ENCODE measurements at regions not wholly inside any gene's neighbourhood (a gene's known extent, or its start where the extent isn't known, plus 50 kb on each side); places are given as distances from the start of the nearest gene placed in this dataset.
A peak's percentile ranks its signal among the peaks of the same experiment; 100 is the strongest.

DNA sequence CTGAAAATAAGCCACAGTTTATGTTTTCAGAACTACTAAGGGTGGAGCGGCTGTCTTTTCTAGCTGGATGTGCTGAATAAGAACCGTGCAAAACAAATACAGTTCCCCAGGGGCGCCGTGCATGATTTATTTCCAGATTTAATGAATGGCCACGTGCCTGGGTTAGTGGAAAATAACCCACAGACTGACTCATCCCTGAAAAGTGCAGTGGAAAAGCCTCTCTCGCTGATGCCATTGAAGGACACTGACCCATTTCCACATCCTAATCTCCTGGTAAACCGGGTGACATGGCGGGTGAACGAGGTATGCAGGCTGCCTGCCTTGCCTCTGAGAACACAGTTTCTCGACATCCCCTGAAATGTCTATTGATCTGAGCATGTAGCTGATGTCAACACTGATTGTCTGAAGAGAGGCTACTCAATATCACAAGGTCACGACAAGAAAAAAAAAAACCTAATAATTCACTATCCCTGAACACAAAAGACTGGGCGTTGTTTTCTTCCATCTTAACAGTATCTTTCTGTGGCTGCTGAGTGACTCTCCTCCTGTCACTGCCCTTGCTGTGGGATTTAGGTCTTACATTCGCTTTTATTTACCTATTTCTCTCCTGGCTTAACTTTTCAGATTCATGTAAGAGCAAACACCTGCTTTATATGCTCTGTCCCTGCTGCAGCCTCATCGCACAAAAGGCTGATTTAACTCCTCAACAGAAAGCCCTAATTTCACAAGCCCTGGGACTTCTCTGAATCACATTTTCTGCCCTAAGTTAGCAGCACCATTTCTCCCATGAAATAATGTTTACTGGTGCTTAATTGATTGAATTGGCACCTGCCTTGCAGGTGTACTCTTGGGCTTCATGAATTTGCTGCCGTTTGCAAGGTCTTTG lies 76.9 kb upstream of the SCOC start:
- H3K36me3 ChIP-seq = no peaks in the 10 kb centered on the region
- peak overlapping the region in 1 of 2 donors; percentile 21 for H3K4me3 ChIP-seq

GRCh38 chr4:140293979-140294378 lies 79.5 kb upstream of the SCOC start:
- Histone ChIP-seq H3K36me3 (no peaks in the 10 kb centered on the region), H3K9me3 (no peaks in the 10 kb centered on the region), H3K27me3 (no peaks in the 10 kb centered on the region), H3K4me3 (no peak overlapping the region), H3K4me1 (peaks cover 22% of the 10 kb centered on the region), H3K27ac (no peak overlapping the region)
- no peak for DNase-seq (ENCODE audit: extremely low spot score in 2 of 2)
- intact Hi-C loops (cut with DNase I) = no loop called here
- TF ChIP-seq POLR2AphosphoS5 (IDR thresholded peaks at IDR 0.05; ENCODE audit: insufficient read depth in 1 of 2, low read depth in 1 of 2) (no peak), CTCF (IDR thresholded peaks at IDR 0.05) (no peak), POLR2A (IDR thresholded peaks at IDR 0.05) (no peak)

More for the DNA sequence above, 76.9 kb upstream of the SCOC start:
- Histone ChIP-seq H3K9me3 (no peaks in the 10 kb centered on the region), H3K27ac (peak overlapping the region; percentile 60), H3K4me1 (peaks cover 22% of the 10 kb centered on the region), H3K27me3 (no peaks in the 10 kb centered on the region)
- TF ChIP-seq POLR2AphosphoS5 (IDR thresholded peaks at IDR 0.05; ENCODE audit: insufficient read depth in 1 of 2, low read depth in 1 of 2) (peak in 1 of 2 donors; percentile 87), POLR2A (IDR thresholded peaks at IDR 0.05) (no peak), CTCF (IDR thresholded peaks at IDR 0.05) (no peak)
- intact Hi-C loops (cut with DNase I) = no loop called here
- DNase-seq (ENCODE audit: extremely low spot score in 2 of 2) = peak in 1 of 2 donors; percentile 95

GRCh38 chr4:140291259-140291658 lies 82.2 kb upstream of the SCOC start:
- intact Hi-C loops (cut with DNase I) = no loop called here
- peaks cover 6% of the 10 kb centered on the region for H3K4me1 ChIP-seq
- H3K4me3 ChIP-seq = no peak overlapping the region
- H3K9me3 ChIP-seq = no peaks in the 10 kb centered on the region
- no peaks in the 10 kb centered on the region for H3K36me3 ChIP-seq
- TF ChIP-seq POLR2A (IDR thresholded peaks at IDR 0.05) = no peak
- TF ChIP-seq CTCF (IDR thresholded peaks at IDR 0.05) = no peak
- no peak for TF ChIP-seq POLR2AphosphoS5 (IDR thresholded peaks at IDR 0.05; ENCODE audit: insufficient read depth in 1 of 2, low read depth in 1 of 2)
- no peaks in the 10 kb centered on the region for H3K27me3 ChIP-seq
- no peak overlapping the region for H3K27ac ChIP-seq
- DNase-seq (ENCODE audit: extremely low spot score in 2 of 2) = no peak

DNA sequence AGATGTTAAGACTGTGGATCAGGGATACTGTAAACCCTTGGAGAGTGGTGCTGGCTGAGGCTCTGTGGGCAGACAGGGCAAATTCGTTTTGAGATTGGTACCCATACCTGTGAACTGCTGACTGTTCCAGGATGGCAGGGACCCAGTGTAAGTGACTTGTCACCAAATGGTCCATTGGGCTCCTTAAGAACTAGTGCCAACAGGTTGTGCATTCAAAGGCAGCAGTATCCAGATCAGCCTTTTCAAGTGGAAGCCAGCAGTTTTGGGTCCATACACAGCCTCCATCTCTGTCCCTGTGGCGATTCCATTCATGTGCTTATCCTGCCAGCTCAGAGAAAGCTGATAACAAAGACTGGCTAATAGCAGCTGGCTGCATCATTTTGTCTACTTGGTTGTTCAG lies 84.0 kb upstream of the SCOC start:
- Histone ChIP-seq H3K27me3 (no peaks in the 10 kb centered on the region), H3K9me3 (no peaks in the 10 kb centered on the region), H3K4me1 (no peaks in the 10 kb centered on the region), H3K36me3 (no peaks in the 10 kb centered on the region), H3K4me3 (no peak overlapping the region), H3K27ac (no peak overlapping the region)
- DNase-seq (ENCODE audit: extremely low spot score in 2 of 2) = no peak
- intact Hi-C loops (cut with DNase I) = no loop called here
- TF ChIP-seq POLR2AphosphoS5 (IDR thresholded peaks at IDR 0.05; ENCODE audit: insufficient read depth in 1 of 2, low read depth in 1 of 2) (no peak), CTCF (IDR thresholded peaks at IDR 0.05) (no peak), POLR2A (IDR thresholded peaks at IDR 0.05) (no peak)

GRCh38 chr4:140286456-140286855 lies 87.0 kb upstream of the SCOC start:
- no peak for TF ChIP-seq POLR2AphosphoS5 (IDR thresholded peaks at IDR 0.05; ENCODE audit: insufficient read depth in 1 of 2, low read depth in 1 of 2)
- TF ChIP-seq POLR2A (IDR thresholded peaks at IDR 0.05) = no peak
- no peak for TF ChIP-seq CTCF (IDR thresholded peaks at IDR 0.05)
- intact Hi-C loops (cut with DNase I) = no loop called here
- no peak overlapping the region for H3K27ac ChIP-seq

More at GRCh38 chr4:140286456-140286855, 87.0 kb upstream of the SCOC start:
- Histone ChIP-seq H3K36me3 (no peaks in the 10 kb centered on the region), H3K9me3 (no peaks in the 10 kb centered on the region), H3K4me1 (no peaks in the 10 kb centered on the region), H3K4me3 (no peak overlapping the region), H3K27me3 (no peaks in the 10 kb centered on the region)
- no peak for DNase-seq (ENCODE audit: extremely low spot score in 2 of 2)

All from vagina (tissue), 2 donors.